IMR-90 (cell line): ENCODE measurements at regions not wholly inside any gene's neighbourhood (a gene's known extent, or its start where the extent isn't known, plus 50 kb on each side); places are given as distances from the start of the nearest gene placed in this dataset.

Experiments used
- ATAC-seq: fragments of 200-7000 bp; cut with Tn5 transposase; 2 replicates; pipeline ENCODE4 v1.9.1; 2020; ENCODE audit warnings: low read depth, mild to moderate bottlenecking, moderate library complexity
- BruUV-seq: library from RNA; stranded (reverse); fragments of 400-500 nt; replicated peaks from 2 replicates; lab custom pipeline; 2021; lab: Mats Ljungman, UMichigan
- CTCF ChIA-PET: fragments of 300-600 bp; formaldehyde crosslinking; extraction: SDS; loops from one replicate; lab custom pipeline; 2021; ENCODE audit warnings: antibody characterized with exemption; lab: Yijun Ruan, JAX
- POLR2A ChIA-PET: fragments of 300-600 bp; sonication (Branson Sonifier 250); formaldehyde crosslinking; loops from one replicate; lab custom pipeline; 2022; ENCODE audit warnings: antibody characterized with exemption; ENCODE audit not compliant: unreplicated experiment; lab: Charles Lee
- DNase-seq: peaks from one replicate; pipeline ENCODE4 v3.0.0; 2013
- H2AFZ ChIP-seq: replicated peaks from 2 replicates; pipeline ENCODE3; 2013; ENCODE audit warnings: low read length, mild to moderate bottlenecking; ENCODE audit not compliant: poor library complexity
- H2AK5ac ChIP-seq: 2 replicates; pipeline ENCODE4 v1.6.1; 2013; ENCODE audit warnings: low read depth, low read length, inconsistent platforms
- H2AK9ac ChIP-seq: replicated peaks from 2 replicates; pipeline ENCODE3; 2013; ENCODE audit warnings: mild to moderate bottlenecking, low read depth, low read length, moderate library complexity; ENCODE audit not compliant: poor library complexity
- H2BK120ac ChIP-seq: 2 replicates; pipeline ENCODE4 v1.6.1; 2013; ENCODE audit warnings: low read depth, low read length, inconsistent platforms
- H2BK15ac ChIP-seq: 3 replicates; pipeline ENCODE4 v1.6.1; 2013; ENCODE audit warnings: low read depth, low read length, inconsistent platforms
- H2BK20ac ChIP-seq: 2 replicates; pipeline ENCODE4 v1.6.1; 2013; ENCODE audit warnings: low read depth, mild to moderate bottlenecking, inconsistent platforms, low read length, moderate library complexity
- H2BK5ac ChIP-seq: 2 replicates; pipeline ENCODE4 v1.6.1; 2013; ENCODE audit warnings: mild to moderate bottlenecking, low read depth, low read length, inconsistent platforms; ENCODE audit not compliant: poor library complexity, severe bottlenecking
- H3K14ac ChIP-seq: replicated peaks from 2 replicates; pipeline ENCODE4 v1.6.1; 2013; ENCODE audit warnings: low read depth, low read length, inconsistent platforms
- H3K18ac ChIP-seq: 2 replicates; pipeline ENCODE4 v1.6.1; 2013; ENCODE audit warnings: low read depth, low read length, control low read depth
- H3K23ac ChIP-seq: 2 replicates; pipeline ENCODE4 v1.6.1; 2013; ENCODE audit warnings: low read depth, low read length, inconsistent platforms
- H3K27ac ChIP-seq: 2 replicates; pipeline ENCODE4 v1.5.1; 2013; ENCODE audit warnings: mild to moderate bottlenecking, control low read depth, low read length; ENCODE audit not compliant: insufficient read depth
- H3K27me3 ChIP-seq: 2 replicates; pipeline ENCODE4 v1.6.1; 2013; ENCODE audit warnings: low read length; ENCODE audit not compliant: control insufficient read depth, insufficient read depth
- H3K36me3 ChIP-seq: 2 replicates; pipeline ENCODE4 v1.6.1; 2013; ENCODE audit warnings: low read length, mixed read lengths; ENCODE audit not compliant: control insufficient read depth, insufficient read depth
- H3K4ac ChIP-seq: 2 replicates; pipeline ENCODE4 v1.6.1; 2013; ENCODE audit warnings: low read depth, low read length, inconsistent platforms
- H3K4me1 ChIP-seq: 2 replicates; pipeline ENCODE4 v1.6.1; 2013; ENCODE audit warnings: low read length, mixed read lengths; ENCODE audit not compliant: control insufficient read depth, insufficient read depth
- H3K4me2 ChIP-seq: 2 replicates; pipeline ENCODE4 v1.6.1; 2013; ENCODE audit warnings: low read depth, mild to moderate bottlenecking, control low read depth, low read length, moderate library complexity
- H3K4me3 ChIP-seq: 2 replicates; pipeline ENCODE4 v1.5.1; 2013; ENCODE audit warnings: low read depth, mild to moderate bottlenecking, control low read depth, low read length, moderate library complexity; ENCODE audit not compliant: insufficient read depth
- H3K56ac ChIP-seq: 2 replicates; pipeline ENCODE4 v1.6.1; 2013; ENCODE audit warnings: low read length, inconsistent platforms; ENCODE audit not compliant: insufficient read depth; ENCODE audit errors: extremely low read depth
- H3K79me1 ChIP-seq, 2 experiments: 2 replicates each; pipeline ENCODE4 v1.6.1; 2013; ENCODE audit warnings: low read length in 2 of 2, inconsistent platforms in 1 of 2, low read depth in 1 of 2
- H3K9ac ChIP-seq: 2 replicates; pipeline ENCODE4 v1.6.1; 2013; ENCODE audit warnings: low read depth, low read length, control low read depth
- H3K9me1 ChIP-seq: 2 replicates; pipeline ENCODE4 v1.6.1; 2013; ENCODE audit warnings: low read length, inconsistent platforms; ENCODE audit not compliant: insufficient read depth
- H3K9me3 ChIP-seq: 2 replicates; pipeline ENCODE4 v1.6.1; 2013; ENCODE audit warnings: low read length; ENCODE audit not compliant: control insufficient read depth, insufficient read depth
- H4K20me1 ChIP-seq: 2 replicates; pipeline ENCODE4 v1.6.1; 2013; ENCODE audit warnings: low read length, inconsistent platforms; ENCODE audit not compliant: insufficient read depth
- H4K5ac ChIP-seq: 2 replicates; pipeline ENCODE4 v1.6.1; 2013; ENCODE audit warnings: mild to moderate bottlenecking, low read depth, low read length, control low read depth
- H4K8ac ChIP-seq, 2 experiments: 2 replicates each; pipeline ENCODE4 v1.6.1; 2013; ENCODE audit warnings: low read depth in 2 of 2, low read length in 2 of 2, control low read depth in 1 of 2, inconsistent platforms in 1 of 2
- H4K91ac ChIP-seq: 2 replicates; pipeline ENCODE4 v1.6.1; 2013; ENCODE audit warnings: low read depth, low read length, inconsistent platforms; ENCODE audit not compliant: insufficient read depth
- CHD1 ChIP-seq: IDR thresholded peaks from 2 replicates; pipeline ENCODE4 v1.6.1; 2012; ENCODE audit warnings: low read depth, low read length, improper control_type of control experiment
- MAFK ChIP-seq: IDR thresholded peaks from 2 replicates; pipeline ENCODE4 v1.6.1; 2012; ENCODE audit warnings: low read depth, low read length, improper control_type of control experiment
- WGBS, 2 experiments: methylation state at CpG; one replicate each; pipeline versions ENCODE4 v1.1.5 to v1.1.7; 2013; ENCODE audit warnings: missing lambda C conversion rate in 2 of 2; ENCODE audit not compliant: insufficient read length in 1 of 2; ENCODE audit errors: extremely low coverage in 2 of 2; 5-methylcytosine and 5-hydroxymethylcytosine counted together
- dilution Hi-C: fragments of 300-500 bp; cut with HindIII; formaldehyde crosslinking; loops from one replicate; pipeline ENCODE4 v1.14.3; 2018; ENCODE audit warnings: low sequenced_read_pairs; ENCODE audit not compliant: unreplicated experiment
- in situ Hi-C: fragments of 300-500 bp; cut with MboI; formaldehyde crosslinking; loops from 3 replicates; pipeline ENCODE4 v1.14.3; 2019; ENCODE audit warnings: low sequenced_read_pairs, inconsistent platforms, mixed read lengths
- intact Hi-C: fragments of 100-400 bp; cut with micrococcal nuclease; formaldehyde crosslinking; loops from 2 replicates; pipeline ENCODE4 v1.10.0; 2022

- Histone ChIP-seq H3K18ac (no peak overlapping the region), H2AK5ac (no peak overlapping the region), H3K4me2 (no peak overlapping the region), H3K9me1 (no peaks in the 10 kb centered on the region), H2AK9ac (no peak overlapping the region), H4K91ac (no peak overlapping the region), H2AFZ (no peak overlapping the region), H4K8ac (no peak overlapping the region), H3K4me1 (no peaks in the 10 kb centered on the region), H2BK5ac (no peak overlapping the region), H3K4me3 (no peak overlapping the region), H3K27me3 (no peaks in the 10 kb centered on the region), H3K23ac (no peak overlapping the region), H3K9ac (no peak overlapping the region), H4K5ac (no peak overlapping the region), H3K27ac (no peak overlapping the region), H4K20me1 (no peaks in the 10 kb centered on the region), H3K79me1 (no peaks in the 10 kb centered on the region), H2BK15ac (no peak overlapping the region), H2BK120ac (no peak overlapping the region), H3K56ac (no peak overlapping the region), H2BK20ac (no peak overlapping the region), H3K4ac (no peak overlapping the region), H3K9me3 (no peaks in the 10 kb centered on the region), H3K36me3 (no peaks in the 10 kb centered on the region), H3K14ac (no peak overlapping the region)
- ATAC-seq (no peak), DNase-seq (no peak)
- in situ Hi-C loops: no loop called here
- dilution Hi-C loops: no loop called here
- BruUV-seq: no TSS peak
- peak; percentile 60; the same call in 1 of the 2 replicates for TF ChIP-seq MAFK
- TF ChIP-seq CHD1: no peak
- POLR2A ChIA-PET: no interaction called here
- intact Hi-C loops: no loop called here
- CTCF ChIA-PET: interaction anchor here (1.6 kb wide), 1 partner anchor 10 kb away, joined by 3 read pairs; no protein-coding TSS in a partner anchor
- 80% methylated on average over 1 of the region's 5 CpGs; no CpG with 5 or more reads in 1 of the 2 experiments for WGBS, 2 experiments
Measured at GRCh38 chr18:28972333-28972907, 795.5 kb upstream of the CDH2 start.
